KMS-11 (cell line): ENCODE measurements at regions not wholly inside any gene's neighbourhood (a gene's known extent, or its start where the extent isn't known, plus 50 kb on each side); places are given as distances from the start of the nearest gene placed in this dataset.

Experiments used
- H2AFZ ChIP-seq: fragments of 200-600 bp; sonication (generic); 2 replicates; pipeline ENCODE4 v1.6.1; 2016; ENCODE audit warnings: antibody characterized with exemption, mixed run types, low read depth
- H3K27ac ChIP-seq: fragments of 200-600 bp; sonication (generic); 2 replicates; pipeline ENCODE4 v1.6.1; 2016; ENCODE audit warnings: mild to moderate bottlenecking, mixed run types
- H3K27me3 ChIP-seq: fragments of 200-600 bp; sonication (generic); 2 replicates; pipeline ENCODE4 v1.6.1; 2017; ENCODE audit warnings: mild to moderate bottlenecking, low read depth, mixed run types, moderate library complexity; ENCODE audit not compliant: insufficient read depth
- H3K36me3 ChIP-seq: fragments of 200-600 bp; sonication (generic); 2 replicates; pipeline ENCODE4 v1.6.1; 2017; ENCODE audit warnings: mild to moderate bottlenecking, mixed run types; ENCODE audit not compliant: insufficient read depth
- H3K4me1 ChIP-seq: fragments of 200-600 bp; sonication (generic); 2 replicates; pipeline ENCODE4 v1.6.1; 2016; ENCODE audit warnings: mild to moderate bottlenecking, low read depth, mixed run types; ENCODE audit not compliant: poor library complexity, severe bottlenecking
- H3K4me2 ChIP-seq: fragments of 200-600 bp; sonication (generic); 2 replicates; pipeline ENCODE4 v1.7.0; 2016; ENCODE audit warnings: mild to moderate bottlenecking, mixed run types
- H3K4me3 ChIP-seq: fragments of 200-600 bp; sonication (generic); IDR thresholded peaks from 2 replicates; pipeline ENCODE4 v1.6.1; 2017; ENCODE audit warnings: low read depth, low read length, mixed read lengths; ENCODE audit not compliant: insufficient read depth
- H3K79me2 ChIP-seq: fragments of 200-600 bp; sonication (generic); 2 replicates; pipeline ENCODE4 v1.6.1; 2016; ENCODE audit warnings: low read depth, mixed run types; ENCODE audit not compliant: insufficient read depth
- H3K9ac ChIP-seq: fragments of 200-600 bp; sonication (generic); 2 replicates; pipeline ENCODE4 v1.6.1; 2016; ENCODE audit warnings: mild to moderate bottlenecking, mixed run types
- H4K20me1 ChIP-seq: fragments of 200-600 bp; sonication (generic); 2 replicates; pipeline ENCODE4 v1.6.1; 2016; ENCODE audit warnings: mild to moderate bottlenecking, mixed run types; ENCODE audit not compliant: insufficient read depth
- CTCF ChIP-seq: fragments of 200-600 bp; sonication (generic); conservative IDR thresholded peaks from 2 replicates; pipeline ENCODE4 v1.6.1; 2017; ENCODE audit warnings: low read depth, mild to moderate bottlenecking, antibody characterized with exemption, low read length, moderate library complexity, mixed read lengths

GRCh38 chr13:79070343-79070974 lies 335.6 kb downstream of the RBM26 start:
- no peaks in the 10 kb centered on the region for H4K20me1 ChIP-seq
- no peak overlapping the region for H3K27ac ChIP-seq
- H3K36me3 ChIP-seq = no peaks in the 10 kb centered on the region
- H3K9ac ChIP-seq = no peak overlapping the region
- H3K4me1 ChIP-seq = no peaks in the 10 kb centered on the region
- no peak overlapping the region for H3K4me3 ChIP-seq
- no peak for TF ChIP-seq CTCF
- no peaks in the 10 kb centered on the region for H3K79me2 ChIP-seq
- no peaks in the 10 kb centered on the region for H3K27me3 ChIP-seq
- no peak overlapping the region for H2AFZ ChIP-seq
- H3K4me2 ChIP-seq = no peak overlapping the region

GRCh38 chr13:79062291-79062690 lies 343.8 kb downstream of the RBM26 start:
- H3K27ac ChIP-seq = no peak overlapping the region
- H3K4me2 ChIP-seq = no peak overlapping the region
- no peaks in the 10 kb centered on the region for H3K79me2 ChIP-seq
- H4K20me1 ChIP-seq = no peaks in the 10 kb centered on the region
- H3K4me3 ChIP-seq = no peak overlapping the region
- no peak overlapping the region for H2AFZ ChIP-seq
- H3K4me1 ChIP-seq = no peaks in the 10 kb centered on the region
- no peak for TF ChIP-seq CTCF
- no peaks in the 10 kb centered on the region for H3K36me3 ChIP-seq
- H3K27me3 ChIP-seq = no peaks in the 10 kb centered on the region
- H3K9ac ChIP-seq = no peak overlapping the region

GRCh38 chr13:79060216-79060615 lies 345.8 kb downstream of the RBM26 start:
- H2AFZ ChIP-seq = no peak overlapping the region
- 0 out of 2 replicates have a peak, but pooled peaks have one; percentile 13 for TF ChIP-seq CTCF

GRCh38 chr13:79056706-79057105 lies 349.3 kb downstream of the RBM26 start:
- no peak overlapping the region for H3K4me2 ChIP-seq
- H3K79me2 ChIP-seq = no peaks in the 10 kb centered on the region
- no peaks in the 10 kb centered on the region for H3K27me3 ChIP-seq
- H3K9ac ChIP-seq = no peak overlapping the region
- no peaks in the 10 kb centered on the region for H3K36me3 ChIP-seq
- no peaks in the 10 kb centered on the region for H4K20me1 ChIP-seq
- H3K27ac ChIP-seq = no peak overlapping the region
- TF ChIP-seq CTCF = no peak
- no peaks in the 10 kb centered on the region for H3K4me1 ChIP-seq
- H2AFZ ChIP-seq = no peak overlapping the region
- H3K4me3 ChIP-seq = no peak overlapping the region

More at GRCh38 chr13:79060216-79060615, 345.8 kb downstream of the RBM26 start:
- no peaks in the 10 kb centered on the region for H3K27me3 ChIP-seq
- no peaks in the 10 kb centered on the region for H4K20me1 ChIP-seq
- H3K9ac ChIP-seq = no peak overlapping the region
- H3K79me2 ChIP-seq = no peaks in the 10 kb centered on the region
- H3K36me3 ChIP-seq = no peaks in the 10 kb centered on the region
- no peak overlapping the region for H3K4me3 ChIP-seq
- no peak overlapping the region for H3K27ac ChIP-seq
- no peaks in the 10 kb centered on the region for H3K4me1 ChIP-seq
- no peak overlapping the region for H3K4me2 ChIP-seq
